ENCODE measurements at regions not wholly inside any gene's neighbourhood (a gene's known extent, or its start where the extent isn't known, plus 50 kb on each side); places are given as distances from the start of the nearest gene placed in this dataset.

DNA sequence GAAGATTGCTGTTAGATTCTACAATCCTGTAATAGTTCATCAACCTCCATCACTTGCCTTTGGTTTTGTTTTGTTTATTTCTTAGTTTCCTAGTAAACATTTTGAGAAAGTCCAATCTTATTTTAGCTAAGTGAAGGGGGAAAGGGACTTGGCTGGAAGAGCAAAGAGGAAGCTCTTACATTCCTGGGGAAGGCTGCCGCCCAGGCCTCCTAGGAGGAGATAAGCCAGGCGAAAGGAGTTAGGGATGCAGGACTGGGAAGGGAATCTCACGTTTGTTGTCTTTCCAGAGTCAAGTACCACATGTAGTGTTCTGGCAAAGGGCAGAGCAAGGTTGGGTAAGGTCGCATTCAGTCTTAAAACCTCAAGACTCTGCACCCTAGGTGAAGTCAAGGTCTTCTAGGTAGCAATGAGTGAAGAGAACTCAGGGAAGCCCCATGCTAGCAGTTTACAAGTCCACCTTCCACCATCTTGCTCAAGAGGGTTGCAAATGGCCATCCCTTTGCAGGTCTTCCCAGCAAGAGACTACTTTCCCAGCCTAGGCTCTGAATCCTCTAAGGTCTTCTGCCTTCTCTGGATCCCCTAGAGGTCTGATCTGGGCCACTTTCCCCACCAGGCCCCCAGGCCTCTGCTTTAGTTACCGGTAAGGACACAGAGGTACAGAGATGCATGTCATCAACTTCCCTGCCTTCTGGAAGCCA lies 320.7 kb downstream of the CYP26B1 start:
- DNase-seq (no peak), ATAC-seq (no peak)

GRCh38 chr2:71826299-71826698 lies 321.4 kb downstream of the CYP26B1 start:
- Histone ChIP-seq H3K4me3 (no peak overlapping the region), H3K27me3 (no peaks in the 10 kb centered on the region), H3K27ac (no peak overlapping the region), H3K9me3 (peaks cover 0 to 12% (median 0%) of the 10 kb centered on the region in 12 donors), H3K4me1 (peaks cover 0 to 20% (median 10%) of the 10 kb centered on the region in 12 donors), H3K36me3 (no peaks in the 10 kb centered on the region)
- no peak for TF ChIP-seq CTCF (IDR thresholded peaks at IDR 0.05)
- TF ChIP-seq POLR2A (IDR thresholded peaks at IDR 0.05): no peak
- intact Hi-C loops (cut with DNase I): no loop called here
- 79 to 94% (median 89%) methylated on average over 3 of the region's 3 CpGs for WGBS, 4 donors
- ATAC-seq: no peak
- DNase-seq: no peak

More for the DNA sequence above, 320.7 kb downstream of the CYP26B1 start:
- intact Hi-C loops (cut with DNase I): no loop called here
- H3K27me3 ChIP-seq: no peaks in the 10 kb centered on the region
- H3K9me3 ChIP-seq: peaks cover 0 to 12% (median 0%) of the 10 kb centered on the region in 12 donors
- H3K36me3 ChIP-seq: no peaks in the 10 kb centered on the region
- no peak overlapping the region for H3K27ac ChIP-seq
- no peak overlapping the region for H3K4me3 ChIP-seq
- peaks cover 0 to 22% (median 13%) of the 10 kb centered on the region in 12 donors for H3K4me1 ChIP-seq
- WGBS, 4 donors: 55 to 73% (median 66%) methylated on average over 5 of the region's 5 CpGs
- TF ChIP-seq CTCF (IDR thresholded peaks at IDR 0.05) (no peak), POLR2A (IDR thresholded peaks at IDR 0.05) (no peak)

DNA sequence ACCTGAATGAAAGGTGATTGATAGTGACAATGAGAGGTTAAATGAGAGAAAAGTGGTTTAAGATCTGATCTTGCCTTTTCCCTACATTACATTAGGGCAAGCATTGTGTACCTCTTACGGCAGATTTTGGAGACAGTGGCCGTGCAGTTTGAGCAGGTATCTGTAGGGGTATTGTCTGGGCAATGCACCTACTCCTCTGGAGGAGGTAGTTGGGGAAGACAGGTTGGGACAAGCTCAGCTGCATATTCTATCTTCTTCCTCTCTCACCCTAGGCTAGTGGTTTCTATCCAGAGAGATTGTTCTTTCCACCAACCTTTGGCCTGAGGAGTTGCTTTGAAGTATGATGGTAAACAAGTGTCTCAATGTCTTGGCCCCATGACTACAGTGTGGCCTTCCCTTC lies 323.2 kb downstream of the CYP26B1 start:
- 91 to 98% (median 93%) methylated on average over 2 of the region's 2 CpGs for WGBS, 4 donors
- no peaks in the 10 kb centered on the region for H3K36me3 ChIP-seq
- no peak for DNase-seq
- intact Hi-C loops (cut with DNase I): no loop called here
- no peak overlapping the region for H3K27ac ChIP-seq
- H3K27me3 ChIP-seq: no peaks in the 10 kb centered on the region
- ATAC-seq: no peak
- H3K4me1 ChIP-seq: peaks cover 0 to 3% (median 0%) of the 10 kb centered on the region in 12 donors
- no peak for TF ChIP-seq CTCF (IDR thresholded peaks at IDR 0.05)
- H3K9me3 ChIP-seq: peaks cover 0 to 12% (median 0%) of the 10 kb centered on the region in 12 donors
- no peak overlapping the region for H3K4me3 ChIP-seq

DNA sequence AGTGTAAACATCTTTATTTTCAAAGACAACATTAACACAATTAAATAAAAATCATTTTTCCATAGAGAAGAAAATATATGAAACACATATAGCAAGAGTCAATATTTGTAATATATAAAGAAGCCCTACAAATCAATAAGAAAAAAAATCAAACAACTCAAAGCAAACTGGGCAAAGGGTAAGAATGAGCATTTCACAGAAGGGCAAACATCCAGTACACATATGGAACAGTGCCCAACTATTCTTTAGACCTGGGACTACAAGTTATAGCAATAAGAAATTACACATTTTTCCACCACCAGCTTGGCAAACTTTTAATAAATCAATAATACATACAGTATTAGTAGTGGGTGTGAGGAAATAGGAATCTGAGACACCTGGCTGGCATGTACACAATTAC lies 324.1 kb downstream of the CYP26B1 start:
- ATAC-seq: no peak
- H3K4me1 ChIP-seq: no peaks in the 10 kb centered on the region
- H3K9me3 ChIP-seq: peaks cover 0 to 12% (median 0%) of the 10 kb centered on the region in 12 donors
- H3K4me3 ChIP-seq: no peak overlapping the region
- no peak for DNase-seq
- no peak overlapping the region for H3K27ac ChIP-seq
- no peaks in the 10 kb centered on the region for H3K36me3 ChIP-seq
- TF ChIP-seq POLR2A (IDR thresholded peaks at IDR 0.05): no peak
- no peak for TF ChIP-seq CTCF (IDR thresholded peaks at IDR 0.05)
- no peaks in the 10 kb centered on the region for H3K27me3 ChIP-seq
- intact Hi-C loops (cut with DNase I): no loop called here

Data from heart left ventricle (tissue), 16 donors.